ENCODE measurements at regions not wholly inside any gene's neighbourhood (a gene's known extent, or its start where the extent isn't known, plus 50 kb on each side); places are given as distances from the start of the nearest gene placed in this dataset.

- TF ChIP-seq CTCF (conservative IDR thresholded peaks at IDR 0.05; ENCODE audit: low read depth, low read length) (no peak), EZH2 (IDR thresholded peaks at IDR 0.05; ENCODE audit: borderline replicate concordance, low read depth, low read length, poor library complexity, severe bottlenecking) (no peak)
Measured at GRCh38 chr6:50524341-50524740, 189.0 kb upstream of the TFAP2D start.

Measured in A673 (cell line).